HCT116 (cell line): ENCODE measurements at regions not wholly inside any gene's neighbourhood (a gene's known extent, or its start where the extent isn't known, plus 50 kb on each side); places are given as distances from the start of the nearest gene placed in this dataset.

ENCODE experiments used
- ATF3 ChIP-seq: IDR thresholded peaks from 2 replicates; pipeline ENCODE4 v1.6.1; 2012
- CTCF ChIP-seq, 3 experiments: fragments of 200-600 bp in 1 of 3; sonication (generic) in 1 of 3; IDR thresholded peaks in 2 of 3; conservative IDR thresholded peaks in 1 of 3; 2 replicates each; pipeline ENCODE4 v1.5.1; 2012 to 2017; ENCODE audit warnings: low read depth in 2 of 3, low read length in 2 of 3, antibody characterized with exemption in 1 of 3, borderline replicate concordance in 1 of 3, control low read depth in 1 of 3, mild to moderate bottlenecking in 1 of 3, mixed read lengths in 1 of 3, mixed run types in 1 of 3, moderate library complexity in 1 of 3; ENCODE audit not compliant: insufficient read depth in 1 of 3
- EGR1 ChIP-seq: IDR thresholded peaks from 2 replicates; pipeline ENCODE4 v1.6.1; 2012; ENCODE audit warnings: low read depth
- ELF1 ChIP-seq: IDR thresholded peaks from 2 replicates; pipeline ENCODE4 v1.6.1; 2012; ENCODE audit warnings: low read depth, borderline replicate concordance
- EZH2 ChIP-seq: fragments of 200-600 bp; sonication (generic); IDR thresholded peaks from 2 replicates; pipeline ENCODE4 v1.6.1; 2017; ENCODE audit warnings: antibody characterized with exemption, mixed run types
- MAX ChIP-seq: IDR thresholded peaks from 2 replicates; pipeline ENCODE4 v1.6.1; 2012
- POLR2A ChIP-seq: IDR thresholded peaks from 2 replicates; pipeline ENCODE4 v1.7.0; 2011; ENCODE audit warnings: borderline replicate concordance; ENCODE audit not compliant: insufficient read depth, insufficient read length; ENCODE audit errors: extremely low read depth
- POLR2AphosphoS5 ChIP-seq: IDR thresholded peaks from 2 replicates; pipeline ENCODE4 v1.6.1; 2011; ENCODE audit warnings: mild to moderate bottlenecking, low read depth, low read length, moderate library complexity
- RAD21 ChIP-seq: IDR thresholded peaks from 2 replicates; pipeline ENCODE4 v1.6.1; 2012; ENCODE audit warnings: low read depth, mild to moderate bottlenecking
- REST ChIP-seq: IDR thresholded peaks from 2 replicates; pipeline ENCODE4 v1.6.1; 2012; ENCODE audit warnings: low read depth
- SIN3A ChIP-seq: IDR thresholded peaks from 2 replicates; pipeline ENCODE4 v1.6.1; 2012; ENCODE audit warnings: low read depth
- YY1 ChIP-seq: IDR thresholded peaks from 2 replicates; pipeline ENCODE4 v1.6.1; 2011; ENCODE audit warnings: low read length, low read depth, moderate library complexity, mild to moderate bottlenecking; ENCODE audit not compliant: insufficient replicate concordance; ENCODE audit errors: extremely low read depth
- ZFX ChIP-seq: fragments of 450-650 bp; IDR thresholded peaks from 2 replicates; pipeline ENCODE4 v1.6.1; 2017

GRCh38 chr13:29909975-29910674, 59.7 kb upstream of the UBL3 start:
- no peak for TF ChIP-seq EZH2
- no peak for TF ChIP-seq CTCF (IDR thresholded peaks at IDR 0.05 in 2 of 3, conservative IDR thresholded peaks at IDR 0.05 in 1 of 3; ENCODE audit: borderline replicate concordance in 1 of 3, insufficient read depth in 1 of 3, low read depth in 2 of 3, low read length in 2 of 3)
- no peak for TF ChIP-seq RAD21
- TF ChIP-seq ZFX = no peak
- no peak for TF ChIP-seq ELF1
- no peak for TF ChIP-seq POLR2AphosphoS5
- no peak for TF ChIP-seq REST
- TF ChIP-seq SIN3A = no peak
- no peak for TF ChIP-seq MAX
- TF ChIP-seq EGR1 = no peak
- TF ChIP-seq ATF3 = no peak
- TF ChIP-seq YY1 = no peak
- TF ChIP-seq POLR2A = no peak
